HepG2 (cell line): ENCODE measurements at regions not wholly inside any gene's neighbourhood (a gene's known extent, or its start where the extent isn't known, plus 50 kb on each side); places are given as distances from the start of the nearest gene placed in this dataset.

Experiments
- ATAC-seq: fragments of 200-7000 bp; cut with Tn5 transposase; 3 replicates; pipeline ENCODE4 v1.9.1; 2020; ENCODE audit warnings: mild to moderate bottlenecking, moderate library complexity
- BruUV-seq: library from RNA; stranded (reverse); fragments of 400-500 nt; replicated peaks from 2 replicates; lab custom pipeline; 2021; lab: Mats Ljungman, UMichigan
- CTCF ChIA-PET: fragments of 300-600 bp; formaldehyde crosslinking; extraction: SDS; loops from one replicate; lab custom pipeline; 2021; ENCODE audit warnings: low total read pairs, inconsistent platforms, low intra/inter-chr PET ratio; lab: Yijun Ruan, JAX
- POLR2A ChIA-PET: fragments of 350-600 bp; sonication (Branson Sonifier 250); formaldehyde crosslinking; loops from one replicate; lab custom pipeline; 2020; ENCODE audit warnings: antibody characterized with exemption, inconsistent platforms; lab: Yijun Ruan, JAX
- DNase-seq: peaks from one replicate; pipeline ENCODE4 v3.0.0-alpha.2; 2015; ENCODE audit warnings: low spot score
- FAIRE-seq: peaks from 3 replicates; lab custom pipeline; 2011; peaks lifted over from hg19 to GRCh38; lab: Jason Lieb, UNC
- H2AFZ ChIP-seq: one replicate; pipeline ENCODE4 v1.6.1; 2011; ENCODE audit warnings: low read length, inconsistent platforms
- H3K27ac ChIP-seq: fragments of 300-600 bp; 3 replicates; pipeline ENCODE4 v1.8.0; 2011; ENCODE audit warnings: mixed run types, mild to moderate bottlenecking, mixed read lengths, low read length, inconsistent platforms; ENCODE audit not compliant: insufficient read depth; ENCODE audit errors: extremely low read length
- H3K27me3 ChIP-seq, 2 experiments: fragments of 200-600 bp in 1 of 2; 2 replicates in 1 of 2; 3 replicates in 1 of 2; pipeline versions ENCODE4 v1.6.0 to v1.8.0; 2011; ENCODE audit warnings: low read length in 2 of 2, mild to moderate bottlenecking in 2 of 2, moderate library complexity in 2 of 2, inconsistent platforms in 1 of 2; ENCODE audit not compliant: insufficient read depth in 2 of 2, control insufficient read depth in 1 of 2
- H3K36me3 ChIP-seq, 2 experiments: fragments of 200-600 bp in 1 of 2; replicated peaks in 1 of 2; 2 replicates in 1 of 2; 3 replicates in 1 of 2; pipeline versions ENCODE4 v1.5.1 to v1.8.0; 2011; ENCODE audit warnings: low read length in 2 of 2, inconsistent platforms in 1 of 2; ENCODE audit not compliant: insufficient read depth in 2 of 2, control insufficient read depth in 1 of 2
- H3K4me1 ChIP-seq: 2 replicates; pipeline ENCODE4 v1.5.1; 2012; ENCODE audit warnings: low read length, inconsistent platforms; ENCODE audit not compliant: insufficient read depth
- H3K4me2 ChIP-seq: 2 replicates; pipeline ENCODE4 v1.6.0; 2011; ENCODE audit warnings: low read depth, low read length, inconsistent platforms
- H3K4me3 ChIP-seq, 3 experiments: fragments of 200-600 bp in 1 of 3; sonication (generic), shearing (Covaris generic) in 1 of 3; replicated peaks in 1 of 3; 2 replicates each; pipeline ENCODE4 v1.5.1; 2011 to 2016; ENCODE audit warnings: low read length in 3 of 3, inconsistent platforms in 2 of 3, low read depth in 2 of 3, mild to moderate bottlenecking in 2 of 3, control low read depth in 1 of 3, mixed read lengths in 1 of 3; ENCODE audit not compliant: insufficient read depth in 1 of 3
- H3K79me2 ChIP-seq: one replicate; pipeline ENCODE4 v1.6.1; 2011; ENCODE audit warnings: low read length, inconsistent platforms; ENCODE audit not compliant: insufficient read depth
- H3K9ac ChIP-seq: 2 replicates; pipeline ENCODE4 v1.6.0; 2011; ENCODE audit warnings: mild to moderate bottlenecking, low read depth, low read length, inconsistent platforms; ENCODE audit not compliant: insufficient read depth
- H3K9me3 ChIP-seq: 2 replicates; pipeline ENCODE4 v1.5.1; 2012; ENCODE audit warnings: mild to moderate bottlenecking, low read length
- H4K20me1 ChIP-seq: 2 replicates; pipeline ENCODE4 v1.6.0; 2011; ENCODE audit warnings: inconsistent platforms, mild to moderate bottlenecking, low read length, moderate library complexity; ENCODE audit not compliant: insufficient read depth
- ADNP ChIP-seq: sonication (generic); formaldehyde crosslinking; IDR thresholded peaks from 2 replicates; pipeline ENCODE4 v1.4.0; 2020; ENCODE audit warnings: missing genetic modification reagents
- ARHGAP35 ChIP-seq: sonication (generic); formaldehyde crosslinking; IDR thresholded peaks from 2 replicates; pipeline ENCODE4 v1.9.0; 2022; ENCODE audit warnings: mild to moderate bottlenecking, inconsistent platforms, moderate library complexity, missing genetic modification reagents, borderline replicate concordance
- ATF6 ChIP-seq: sonication (generic); formaldehyde crosslinking; conservative IDR thresholded peaks from 2 replicates; pipeline ENCODE4 v1.4.0; 2020; ENCODE audit warnings: missing genetic modification reagents
- ATM ChIP-seq: fragments of 450-650 bp; IDR thresholded peaks from 2 replicates; pipeline ENCODE4 v1.7.1; 2017; ENCODE audit warnings: mild to moderate bottlenecking, borderline replicate concordance
- JUN ChIP-seq: sonication (generic); formaldehyde crosslinking; IDR thresholded peaks from 2 replicates; pipeline ENCODE4 v1.4.0; 2020; ENCODE audit warnings: mild to moderate bottlenecking, missing genetic modification reagents
- MATR3 ChIP-seq: sonication (generic); formaldehyde crosslinking; IDR thresholded peaks from 2 replicates; pipeline ENCODE4 v1.4.0; 2020; ENCODE audit warnings: missing genetic modification reagents
- PCBP2 ChIP-seq: fragments of 200-400 bp; formaldehyde crosslinking; optimal IDR thresholded peaks from 2 replicates; pipeline ENCODE3; 2018; ENCODE audit warnings: low read length, low read depth; ENCODE audit not compliant: poor library complexity, severe bottlenecking
- WIZ ChIP-seq: sonication (generic); formaldehyde crosslinking; IDR thresholded peaks from 2 replicates; pipeline ENCODE4 v1.5.1; 2020; ENCODE audit warnings: mild to moderate bottlenecking, missing genetic modification reagents
- ZFP41 ChIP-seq: sonication (generic); formaldehyde crosslinking; IDR thresholded peaks from 2 replicates; pipeline ENCODE4 v1.4.0; 2020; ENCODE audit warnings: mild to moderate bottlenecking, missing genetic modification reagents, borderline replicate concordance
- ZNF121 ChIP-seq: sonication (generic); formaldehyde crosslinking; IDR thresholded peaks from 2 replicates; pipeline ENCODE4 v1.5.0; 2020; ENCODE audit warnings: mild to moderate bottlenecking, missing genetic modification reagents
- ZNF605 ChIP-seq: sonication (generic); formaldehyde crosslinking; IDR thresholded peaks from 2 replicates; pipeline ENCODE4 v1.8.0; 2022; ENCODE audit warnings: mild to moderate bottlenecking, missing genetic modification reagents
- ZNF879 ChIP-seq: sonication (generic); formaldehyde crosslinking; IDR thresholded peaks from 2 replicates; pipeline ENCODE4 v1.8.1; 2023; ENCODE audit warnings: missing genetic modification reagents
- ZNF883 ChIP-seq: sonication (generic); formaldehyde crosslinking; IDR thresholded peaks from 2 replicates; pipeline ENCODE4 v1.5.1; 2020; ENCODE audit warnings: mild to moderate bottlenecking, missing genetic modification reagents; ENCODE audit errors: not compliant biosample characterization
- WGBS: methylation state at CpG from one replicate; pipeline ENCODE4 v1.1.6; 2017; ENCODE audit warnings: low lambda C conversion rate; 5-methylcytosine and 5-hydroxymethylcytosine counted together
- in situ Hi-C: cut with HindIII; loops from 2 replicates; pipeline ENCODE4 v1.10.0; 2017; ENCODE audit warnings: low pct_unique_long_range_greater_than_20kb; ENCODE audit not compliant: extremely low pct_ligation_motif_present
- intact Hi-C: fragments of 100-400 bp; cut with micrococcal nuclease; formaldehyde crosslinking; loops from one replicate; pipeline ENCODE4 v1.10.0; 2022; ENCODE audit not compliant: unreplicated experiment
- TF ChIP-seq, protein P1 (sequence below): sonication (generic); formaldehyde crosslinking; IDR thresholded peaks from 2 replicates; pipeline ENCODE4 v1.5.0; 2020; ENCODE audit warnings: missing genetic modification reagents

GRCh38 chr7:42342381-42342780, 105.4 kb upstream of the GLI3 start:
- CTCF ChIA-PET: no interaction called here
- DNase-seq: no peak
- intact Hi-C loops (no loop called here), in situ Hi-C loops (no loop called here)
- Histone ChIP-seq H3K9me3 (no peaks in the 10 kb centered on the region), H3K4me3 (no peak overlapping the region), H3K27me3 (no peaks in the 10 kb centered on the region), H4K20me1 (no peaks in the 10 kb centered on the region), H3K4me2 (no peak overlapping the region), H3K4me1 (no peaks in the 10 kb centered on the region), H3K9ac (no peak overlapping the region), H3K27ac (no peak overlapping the region), H3K36me3 (no peaks in the 10 kb centered on the region), H3K79me2 (no peaks in the 10 kb centered on the region), H2AFZ (no peak overlapping the region)
- POLR2A ChIA-PET: no interaction called here
- 18% methylated on average over 3 of the region's 3 CpGs for WGBS
- BruUV-seq: no TSS peak
- ATAC-seq: no peak
- TF ChIP-seq ZNF879 (no peak), PCBP2 (no peak), ZFP41 (CRISPR knock-in tag) (no peak)
- FAIRE-seq: no peak

- intact Hi-C loops (no loop called here), in situ Hi-C loops (no loop called here)
- 1% methylated on average over 5 of the region's 5 CpGs for WGBS
- Histone ChIP-seq H3K4me3 (no peak overlapping the region), H3K27me3 (no peaks in the 10 kb centered on the region), H3K9me3 (no peaks in the 10 kb centered on the region), H3K79me2 (no peaks in the 10 kb centered on the region), H2AFZ (no peak overlapping the region), H4K20me1 (no peaks in the 10 kb centered on the region), H3K4me2 (no peak overlapping the region), H3K27ac (no peak overlapping the region), H3K36me3 (no peaks in the 10 kb centered on the region), H3K4me1 (no peaks in the 10 kb centered on the region), H3K9ac (no peak overlapping the region)
- no peak for FAIRE-seq
- ChIA-PET CTCF (no interaction called here), POLR2A (no interaction called here)
- DNase-seq: no peak
- no TSS peak for BruUV-seq
- ATAC-seq: no peak
- TF ChIP-seq PCBP2: no peak
- TF ChIP-seq JUN: no peak
- TF ChIP-seq ZNF121 (CRISPR knock-in tag): no peak
- TF ChIP-seq ATF6 (CRISPR knock-in tag): no peak
- no peak for TF ChIP-seq ZNF883 (CRISPR knock-in tag)
- TF ChIP-seq ATM: no peak
- no peak for TF ChIP-seq WIZ (CRISPR knock-in tag)
- TF ChIP-seq MATR3: no peak
- no peak for TF ChIP-seq ZNF605
- TF ChIP-seq ARHGAP35 (CRISPR knock-in tag): no peak
- TF ChIP-seq, protein P1, sequence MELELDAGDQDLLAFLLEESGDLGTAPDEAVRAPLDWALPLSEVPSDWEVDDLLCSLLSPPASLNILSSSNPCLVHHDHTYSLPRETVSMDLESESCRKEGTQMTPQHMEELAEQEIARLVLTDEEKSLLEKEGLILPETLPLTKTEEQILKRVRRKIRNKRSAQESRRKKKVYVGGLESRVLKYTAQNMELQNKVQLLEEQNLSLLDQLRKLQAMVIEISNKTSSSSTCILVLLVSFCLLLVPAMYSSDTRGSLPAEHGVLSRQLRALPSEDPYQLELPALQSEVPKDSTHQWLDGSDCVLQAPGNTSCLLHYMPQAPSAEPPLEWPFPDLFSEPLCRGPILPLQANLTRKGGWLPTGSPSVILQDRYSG: no peak
- TF ChIP-seq ADNP (CRISPR knock-in tag): no peak
These were observed 103.4 kb upstream of the GLI3 start for GRCh38 chr7:42340436-42340835.
